ENCODE measurements at regions not wholly inside any gene's neighbourhood (a gene's known extent, or its start where the extent isn't known, plus 50 kb on each side); places are given as distances from the start of the nearest gene placed in this dataset.

- TF ChIP-seq CTCF (IDR thresholded peaks at IDR 0.05) (no peak), POLR2AphosphoS5 (IDR thresholded peaks at IDR 0.05) (no peak), POLR2A (IDR thresholded peaks at IDR 0.05) (no peak)
These were observed 147.4 kb downstream of the ALDH8A1 start for GRCh38 chr6:134802426-134803058.

Measured in prostate gland (tissue), 2 donors.